Breast epithelium (tissue), 3 donors: ENCODE measurements at regions not wholly inside any gene's neighbourhood (a gene's known extent, or its start where the extent isn't known, plus 50 kb on each side); places are given as distances from the start of the nearest gene placed in this dataset.

ENCODE experiments used
- POLR2A ChIP-seq: fragments of 450-650 bp; IDR thresholded peaks from one replicate; pipeline ENCODE4 v1.6.1; 2016; ENCODE audit warnings: antibody characterized with exemption, mild to moderate bottlenecking, moderate library complexity
- POLR2AphosphoS5 ChIP-seq, 3 donors: sonication (generic); formaldehyde crosslinking; IDR thresholded peaks; one replicate each; pipeline ENCODE4 v1.6.1; 2017; ENCODE audit warnings: antibody characterized with exemption in 3 of 3

GRCh38 chr2:150388289-150388625, 99.2 kb downstream of the RND3 start:
- TF ChIP-seq POLR2A (no peak), POLR2AphosphoS5 (IDR thresholded peaks at IDR 0.05) (no peak)
